Hepatocyte (in vitro differentiated cells): ENCODE measurements at regions not wholly inside any gene's neighbourhood (a gene's known extent, or its start where the extent isn't known, plus 50 kb on each side); places are given as distances from the start of the nearest gene placed in this dataset.

Experiments
- CTCF ChIP-seq: fragments of 200-600 bp; sonication (generic); IDR thresholded peaks from 2 replicates; pipeline ENCODE4 v1.5.1; 2016; ENCODE audit warnings: antibody characterized with exemption, mild to moderate bottlenecking; ENCODE audit not compliant: poor library complexity
- EZH2 ChIP-seq: fragments of 200-600 bp; sonication (generic); IDR thresholded peaks from 2 replicates; pipeline ENCODE4 v1.6.1; 2016; ENCODE audit warnings: antibody characterized with exemption, mild to moderate bottlenecking, borderline replicate concordance
- EZH2phosphoT487 ChIP-seq: fragments of 200-600 bp; sonication (generic); IDR thresholded peaks from one replicate; pipeline ENCODE4 v1.6.1; 2018; ENCODE audit warnings: antibody characterized with exemption, mild to moderate bottlenecking, low read depth, moderate library complexity; ENCODE audit not compliant: unreplicated experiment, severe bottlenecking

- TF ChIP-seq CTCF = no peak
- no peak for TF ChIP-seq EZH2phosphoT487
- TF ChIP-seq EZH2 = no peak
These were observed 90.0 kb upstream of the BHLHE23 start for GRCh38 chr20:63096681-63097335.
